SK-N-SH (cell line): ENCODE measurements at regions not wholly inside any gene's neighbourhood (a gene's known extent, or its start where the extent isn't known, plus 50 kb on each side); places are given as distances from the start of the nearest gene placed in this dataset.

Source experiments
- CTCF ChIA-PET: fragments of 300-600, 350-600 bp; formaldehyde crosslinking; extraction: SDS; loops from one replicate; lab custom pipeline; 2021; lab: Yijun Ruan, JAX
- POLR2A ChIA-PET: fragments of 350-600 bp; sonication (Branson Sonifier 250); formaldehyde crosslinking; extraction: SDS; loops from one replicate; lab custom pipeline; 2020; ENCODE audit warnings: antibody characterized with exemption, inconsistent platforms; lab: Yijun Ruan, JAX
- DNase-seq: peaks from one replicate; pipeline ENCODE4 v3.0.0; 2012
- H2AFZ ChIP-seq: fragments of 200-600 bp; sonication (generic); 2 replicates; pipeline ENCODE4 v1.8.1; 2016; ENCODE audit warnings: antibody characterized with exemption, mild to moderate bottlenecking, low read depth
- H3F3A ChIP-seq: fragments of 200-600 bp; sonication (generic); replicated peaks from 2 replicates; pipeline ENCODE3; 2016; ENCODE audit warnings: antibody characterized with exemption, mild to moderate bottlenecking; ENCODE audit not compliant: insufficient read depth
- H3K27ac ChIP-seq, 2 experiments: fragments of 200-500 bp in 1 of 2; fragments of 200-600 bp in 1 of 2; sonication (Bioruptor generic) in 1 of 2; sonication (generic), shearing (Covaris generic) in 1 of 2; 2 replicates each; pipeline versions ENCODE4 v1.5.1 to v1.6.1; 2014 to 2016; ENCODE audit warnings: low read depth in 2 of 2, inconsistent platforms in 1 of 2, low read length in 1 of 2, mild to moderate bottlenecking in 1 of 2, mixed read lengths in 1 of 2
- H3K27me3 ChIP-seq: fragments of 200-600 bp; sonication (generic), shearing (Covaris generic); 2 replicates; pipeline ENCODE4 v1.6.1; 2016; ENCODE audit warnings: mixed run types; ENCODE audit not compliant: insufficient read depth
- H3K36me3 ChIP-seq, 2 experiments: fragments of 200-500 bp in 1 of 2; fragments of 200-600 bp in 1 of 2; sonication (Bioruptor generic) in 1 of 2; sonication (generic) in 1 of 2; replicated peaks in 1 of 2; 2 replicates each; pipeline versions ENCODE3 to v1.5.1; 2014 to 2016; ENCODE audit warnings: low read length in 1 of 2, mild to moderate bottlenecking in 1 of 2; ENCODE audit not compliant: insufficient read depth in 2 of 2, control insufficient read depth in 1 of 2
- H3K4me1 ChIP-seq, 2 experiments: fragments of 200-500 bp in 1 of 2; fragments of 200-600 bp in 1 of 2; sonication (Bioruptor generic) in 1 of 2; sonication (generic), shearing (Covaris generic) in 1 of 2; 2 replicates each; pipeline versions ENCODE4 v1.5.1 to v1.6.1; 2014 to 2016; ENCODE audit warnings: low read depth in 1 of 2, low read length in 1 of 2, mixed run types in 1 of 2; ENCODE audit not compliant: insufficient read depth in 2 of 2, control insufficient read depth in 1 of 2
- H3K4me2 ChIP-seq: fragments of 200-600 bp; sonication (generic), shearing (Covaris generic); 2 replicates; pipeline ENCODE4 v1.6.1; 2017; ENCODE audit warnings: mixed run types
- H3K4me3 ChIP-seq, 2 experiments: fragments of 200-500 bp in 1 of 2; fragments of 200-600 bp in 1 of 2; sonication (Bioruptor generic) in 1 of 2; sonication (generic), shearing (Covaris generic) in 1 of 2; 2 replicates each; pipeline versions ENCODE4 v1.5.1 to v1.8.1; 2014 to 2016; ENCODE audit warnings: low read depth in 2 of 2, inconsistent platforms in 1 of 2, low read length in 1 of 2, mild to moderate bottlenecking in 1 of 2, mixed read lengths in 1 of 2, moderate library complexity in 1 of 2
- H3K79me2 ChIP-seq: fragments of 200-600 bp; sonication (generic); 2 replicates; pipeline ENCODE4 v1.8.1; 2017; ENCODE audit warnings: mild to moderate bottlenecking; ENCODE audit not compliant: insufficient read depth
- H3K9ac ChIP-seq: fragments of 200-600 bp; sonication (generic); 2 replicates; pipeline ENCODE4 v1.6.1; 2017; ENCODE audit warnings: mixed run types
- H3K9me2 ChIP-seq: fragments of 200-600 bp; sonication (generic); 2 replicates; pipeline ENCODE4 v1.6.1; 2017; ENCODE audit warnings: mixed run types
- H3K9me3 ChIP-seq: fragments of 200-600 bp; sonication (generic); 2 replicates; pipeline ENCODE4 v1.6.1; 2017; ENCODE audit warnings: mixed run types, mild to moderate bottlenecking, moderate library complexity
- H4K20me1 ChIP-seq: fragments of 200-600 bp; sonication (generic); 2 replicates; pipeline ENCODE4 v1.6.1; 2017; ENCODE audit warnings: mild to moderate bottlenecking, mixed run types; ENCODE audit not compliant: insufficient read depth
- CTCF ChIP-seq: fragments of 200-600 bp; sonication (generic); IDR thresholded peaks from 2 replicates; pipeline ENCODE4 v1.6.1; 2017; ENCODE audit warnings: antibody characterized with exemption, mild to moderate bottlenecking, moderate library complexity
- EP300 ChIP-seq, 2 experiments: IDR thresholded peaks; 2 replicates each; pipeline versions ENCODE4 v1.4.0 to v1.6.1; 2012; ENCODE audit warnings: borderline replicate concordance in 1 of 2, low read depth in 1 of 2, low read length in 1 of 2
- EZH2phosphoT487 ChIP-seq: fragments of 200-600 bp; sonication (generic); IDR thresholded peaks from 2 replicates; pipeline ENCODE4 v1.6.1; 2017; ENCODE audit warnings: low read depth, mixed run types, mild to moderate bottlenecking, antibody characterized with exemption, moderate library complexity, borderline replicate concordance
- FOSL2 ChIP-seq: IDR thresholded peaks from 2 replicates; pipeline ENCODE4 v1.4.0; 2012; ENCODE audit warnings: low read depth, mild to moderate bottlenecking, moderate library complexity, borderline replicate concordance
- FOXJ3 ChIP-seq: sonication (generic); formaldehyde crosslinking; IDR thresholded peaks from 2 replicates; pipeline ENCODE4 v1.5.1; 2020; ENCODE audit warnings: mild to moderate bottlenecking, missing genetic modification reagents
- IRF3 ChIP-seq: fragments of 150-350 bp; IDR thresholded peaks from 2 replicates; pipeline ENCODE4 v1.6.1; 2016; ENCODE audit warnings: mild to moderate bottlenecking, low read depth, low read length
- MAX ChIP-seq: IDR thresholded peaks from 2 replicates; pipeline ENCODE4 v1.4.0; 2012; ENCODE audit warnings: low read depth
- MEF2A ChIP-seq: IDR thresholded peaks from 2 replicates; pipeline ENCODE4 v1.4.0; 2012; ENCODE audit warnings: low read depth, borderline replicate concordance
- MXI1 ChIP-seq: IDR thresholded peaks from 2 replicates; pipeline ENCODE4 v1.6.1; 2012; ENCODE audit warnings: mild to moderate bottlenecking, low read depth, low read length, improper control_type of control experiment
- NFIC ChIP-seq: IDR thresholded peaks from 2 replicates; pipeline ENCODE4 v1.4.0; 2012; ENCODE audit warnings: borderline replicate concordance
- PBX3 ChIP-seq: IDR thresholded peaks from 2 replicates; pipeline ENCODE4; 2012
- POLR2AphosphoS5 ChIP-seq: IDR thresholded peaks from 2 replicates; pipeline ENCODE4 v1.6.1; 2012; ENCODE audit warnings: low read depth, low read length
- RXRA ChIP-seq: IDR thresholded peaks from 2 replicates; pipeline ENCODE4 v1.4.0; 2012; ENCODE audit warnings: low read depth, mild to moderate bottlenecking, borderline replicate concordance
- SMC3 ChIP-seq: IDR thresholded peaks from 2 replicates; pipeline ENCODE4 v1.6.1; 2012; ENCODE audit warnings: low read depth, low read length, improper control_type of control experiment
- TEAD4 ChIP-seq: IDR thresholded peaks from 2 replicates; pipeline ENCODE4 v1.4.0; 2012; ENCODE audit warnings: mild to moderate bottlenecking, borderline replicate concordance; ENCODE audit not compliant: insufficient read depth
- USF1 ChIP-seq: IDR thresholded peaks from 2 replicates; pipeline ENCODE4 v1.4.0; 2012; ENCODE audit warnings: low read depth, borderline replicate concordance
- YY1 ChIP-seq: IDR thresholded peaks from 2 replicates; pipeline ENCODE4 v1.4.0; 2012; ENCODE audit warnings: low read depth, mild to moderate bottlenecking
- ZBTB33 ChIP-seq: IDR thresholded peaks from 2 replicates; pipeline ENCODE4 v1.4.0; 2012; ENCODE audit warnings: low read depth, borderline replicate concordance
- WGBS: methylation state at CpG from one replicate; pipeline ENCODE4 v1.1.6; 2017; ENCODE audit warnings: low lambda C conversion rate; 5-methylcytosine and 5-hydroxymethylcytosine counted together

GRCh38 chr21:17444828-17445227 lies 68.0 kb upstream of the CXADR start:
- Histone ChIP-seq H3K79me2 (no peaks in the 10 kb centered on the region), H2AFZ (no peak overlapping the region), H3K9me2 (no peaks in the 10 kb centered on the region), H3K4me3 (no peak overlapping the region), H3K4me2 (no peak overlapping the region), H3K9me3 (no peaks in the 10 kb centered on the region), H3K27me3 (no peaks in the 10 kb centered on the region), H4K20me1 (no peaks in the 10 kb centered on the region), H3K9ac (no peak overlapping the region), H3K27ac (no peak overlapping the region), H3K36me3 (no peaks in the 10 kb centered on the region), H3F3A (no peaks in the 10 kb centered on the region), H3K4me1 (no peaks in the 10 kb centered on the region)
- no peak for DNase-seq
- ChIA-PET POLR2A (no interaction called here), CTCF (no interaction called here)
- WGBS = 83% methylated on average over 5 of the region's 5 CpGs
- TF ChIP-seq PBX3 (no peak), MXI1 (no peak), FOSL2 (no peak), CTCF (no peak), EP300 (IDR thresholded peaks at IDR 0.05; ENCODE audit: borderline replicate concordance in 1 of 2, low read depth in 1 of 2, low read length in 1 of 2) (no peak), EZH2phosphoT487 (no peak), RXRA (no peak), IRF3 (no peak), NFIC (no peak)

- no peak for DNase-seq
- no peaks in the 10 kb centered on the region for H3K4me1 ChIP-seq
- H3K9me3 ChIP-seq = no peaks in the 10 kb centered on the region
- H3K27ac ChIP-seq = no peak overlapping the region
- H3K36me3 ChIP-seq = no peaks in the 10 kb centered on the region
- H3K27me3 ChIP-seq = no peaks in the 10 kb centered on the region
- no peaks in the 10 kb centered on the region for H3K9me2 ChIP-seq
- CTCF ChIA-PET = interaction anchor here (0.9 kb wide), 1 partner anchor 139 kb away, joined by 5 read pairs; no protein-coding TSS in a partner anchor
- no peak overlapping the region for H3K4me3 ChIP-seq
- H4K20me1 ChIP-seq = no peaks in the 10 kb centered on the region
- TF ChIP-seq TEAD4 (no peak), MAX (no peak), FOXJ3 (no peak), ZBTB33 (no peak), YY1 (no peak), USF1 (no peak), MXI1 (no peak), SMC3 (no peak), CTCF (no peak), EP300 (IDR thresholded peaks at IDR 0.05; ENCODE audit: borderline replicate concordance in 1 of 2, low read depth in 1 of 2, low read length in 1 of 2) (no peak), MEF2A (no peak), POLR2AphosphoS5 (no peak)
- TF ChIP-seq, all 33 proteins: peak for 0
- H3K79me2 ChIP-seq = no peaks in the 10 kb centered on the region
- POLR2A ChIA-PET = no interaction called here
- H3K9ac ChIP-seq = no peak overlapping the region
- 82% methylated on average over 3 of the region's 3 CpGs for WGBS
- H3F3A ChIP-seq = peaks cover 4% of the 10 kb centered on the region
- H2AFZ ChIP-seq = no peak overlapping the region
- H3K4me2 ChIP-seq = no peak overlapping the region
These were observed 66.1 kb upstream of the CXADR start for GRCh38 chr21:17446737-17447136.
